Heart left ventricle (tissue), 13 donors: ENCODE measurements at regions not wholly inside any gene's neighbourhood (a gene's known extent, or its start where the extent isn't known, plus 50 kb on each side); places are given as distances from the start of the nearest gene placed in this dataset.

Source experiments
- CTCF ChIP-seq, 12 donors: fragments of 200-600 bp; sonication (generic) in 4 of 12; IDR thresholded peaks; one replicate each; pipeline versions ENCODE4 v1.5.0 to v1.8.0; 2018 to 2022; ENCODE audit warnings: antibody characterized with exemption in 12 of 12, mild to moderate bottlenecking in 5 of 12
- POLR2A ChIP-seq, 2 donors: fragments of 450-650 bp; IDR thresholded peaks; one replicate each; pipeline ENCODE4 v1.6.1; 2017; ENCODE audit warnings: antibody characterized with exemption in 2 of 2, mild to moderate bottlenecking in 2 of 2, moderate library complexity in 2 of 2
- donor health status: ischemic (EF 13 %, LVEDD 7.1; RV severe dilation, severe dysfunction).
- donor health status: DM: no; HTN: yes; CAD: no.
- donor health status: DM: no; HTN: no; CAD: no.
- donor health status: ischemic (EF 25% LVEDD 6.9; RV normal size, moderate dysfunction).
- donor health status: ischemic (EF 25% LVEDD 5.7; RV mildly dilated, moderate dysfunction).
- donor health status: ischemic (EF 35%, LVEDD 5.7; RV mildly dilated, moderate dysfunction).
- donor health status: nonischemic (EF 11% LVEDD 7.7; RV severe dilation, severe dysfunction).
- donor health status: DM: yes; HTN: yes; CAD: no.
- donor health status: PGD.
- donor health status: ischemic (EF 29% LVEDD 5.4; RV normal size, mild dysfunction).
- donor health status: nonischemic (EF 23%, LVEDD 6.1; RV moderate dilation, normal function).

DNA sequence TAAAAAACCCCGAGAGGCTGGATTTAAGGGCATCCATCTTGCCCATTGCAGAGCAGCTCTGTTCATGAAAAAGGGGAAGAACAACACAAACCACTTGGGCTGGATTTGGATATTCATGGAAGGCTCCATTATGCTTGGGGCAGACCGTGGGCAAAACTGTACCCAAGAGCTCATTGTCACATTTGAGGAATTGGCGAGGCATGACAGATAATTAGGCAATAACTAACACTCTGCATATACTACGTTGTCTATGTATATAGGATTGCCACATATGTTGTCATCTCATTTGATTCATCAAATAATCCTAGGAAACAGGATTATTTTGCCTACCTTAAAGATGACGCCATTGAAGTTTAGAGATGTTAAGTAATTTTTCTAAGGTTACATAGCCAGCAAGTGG, 255.4 kb downstream of the SMARCA2 start:
- no peak for TF ChIP-seq CTCF (IDR thresholded peaks at IDR 0.05)
- no peak for TF ChIP-seq POLR2A (IDR thresholded peaks at IDR 0.05)
